GM18526 (cell line): ENCODE measurements at regions not wholly inside any gene's neighbourhood (a gene's known extent, or its start where the extent isn't known, plus 50 kb on each side); places are given as distances from the start of the nearest gene placed in this dataset.

ENCODE experiments used
- POLR2A ChIP-seq: IDR thresholded peaks from 3 replicates; pipeline ENCODE4 v1.6.1; 2011; ENCODE audit not compliant: insufficient read length; ENCODE audit errors: extremely low read depth

DNA sequence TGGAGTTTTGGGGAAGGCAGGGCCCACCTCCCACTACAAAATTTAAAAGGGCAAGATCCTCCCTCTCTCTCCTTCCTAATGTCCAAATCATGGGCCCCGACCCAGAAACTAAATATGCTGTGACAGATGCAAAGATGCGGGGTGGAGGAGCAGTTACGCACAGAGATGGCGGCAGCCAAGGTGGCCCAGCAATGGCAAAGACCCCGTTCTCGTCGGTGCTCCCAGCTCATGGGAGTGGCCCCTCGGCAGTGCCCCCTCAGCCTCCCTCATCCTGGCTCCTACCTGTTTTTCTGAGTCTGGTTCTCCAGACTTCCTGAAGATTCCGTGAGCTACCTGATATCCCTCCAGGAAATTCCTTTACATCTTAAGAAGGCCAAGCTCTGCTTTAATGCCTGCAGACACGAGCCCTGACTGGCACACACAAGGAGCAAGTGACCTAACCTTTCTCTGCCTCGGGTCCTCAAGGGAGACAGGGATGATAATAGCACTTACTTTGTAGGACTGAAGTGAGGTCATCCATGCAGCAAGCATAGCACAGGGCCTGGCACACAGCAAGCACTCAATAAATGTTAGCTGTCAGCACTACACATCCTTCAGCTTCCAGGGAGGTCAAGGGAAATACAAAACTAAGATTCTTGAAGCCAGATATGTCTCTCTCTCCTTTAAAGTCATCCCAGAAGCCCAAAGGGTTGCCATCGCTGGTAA lies 103.5 kb downstream of the LSM3 start:
- no peak for TF ChIP-seq POLR2A

- TF ChIP-seq POLR2A, result no peak
These were observed 104.1 kb downstream of the LSM3 start for GRCh38 chr3:14282706-14283075.

- TF ChIP-seq POLR2A, result no peak
These were observed 104.6 kb downstream of the LSM3 start for GRCh38 chr3:14283092-14283812.

DNA sequence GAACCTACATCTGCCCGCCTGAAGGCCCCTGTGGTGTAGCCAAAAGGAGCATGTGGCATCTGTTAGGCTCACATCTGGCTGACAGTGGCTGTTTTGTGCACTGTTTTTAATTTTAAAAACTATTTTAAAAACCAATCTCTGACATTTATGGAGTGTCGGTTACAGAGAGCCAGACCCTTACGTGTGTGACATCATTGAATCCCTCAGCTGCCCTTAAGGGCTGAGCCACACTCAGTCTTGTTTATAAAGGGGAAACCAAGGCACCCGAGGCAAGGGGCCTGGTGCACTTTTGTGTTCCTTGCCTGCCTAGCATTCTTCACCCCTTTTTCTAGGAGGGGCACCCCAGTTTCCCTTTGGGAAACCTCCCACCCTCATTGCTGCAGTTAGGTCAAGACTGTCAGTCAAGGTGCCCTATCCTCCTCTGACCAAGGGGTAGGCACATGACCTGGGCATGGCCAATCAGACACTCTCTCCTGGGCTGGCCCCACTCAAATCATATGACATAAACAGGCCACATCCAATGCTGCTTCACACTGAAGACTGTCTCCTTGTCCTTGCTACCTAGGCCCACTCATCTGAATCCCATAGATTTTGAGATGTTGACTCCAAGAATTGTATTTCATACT lies 105.3 kb downstream of the LSM3 start:
- TF ChIP-seq POLR2A, result no peak

DNA sequence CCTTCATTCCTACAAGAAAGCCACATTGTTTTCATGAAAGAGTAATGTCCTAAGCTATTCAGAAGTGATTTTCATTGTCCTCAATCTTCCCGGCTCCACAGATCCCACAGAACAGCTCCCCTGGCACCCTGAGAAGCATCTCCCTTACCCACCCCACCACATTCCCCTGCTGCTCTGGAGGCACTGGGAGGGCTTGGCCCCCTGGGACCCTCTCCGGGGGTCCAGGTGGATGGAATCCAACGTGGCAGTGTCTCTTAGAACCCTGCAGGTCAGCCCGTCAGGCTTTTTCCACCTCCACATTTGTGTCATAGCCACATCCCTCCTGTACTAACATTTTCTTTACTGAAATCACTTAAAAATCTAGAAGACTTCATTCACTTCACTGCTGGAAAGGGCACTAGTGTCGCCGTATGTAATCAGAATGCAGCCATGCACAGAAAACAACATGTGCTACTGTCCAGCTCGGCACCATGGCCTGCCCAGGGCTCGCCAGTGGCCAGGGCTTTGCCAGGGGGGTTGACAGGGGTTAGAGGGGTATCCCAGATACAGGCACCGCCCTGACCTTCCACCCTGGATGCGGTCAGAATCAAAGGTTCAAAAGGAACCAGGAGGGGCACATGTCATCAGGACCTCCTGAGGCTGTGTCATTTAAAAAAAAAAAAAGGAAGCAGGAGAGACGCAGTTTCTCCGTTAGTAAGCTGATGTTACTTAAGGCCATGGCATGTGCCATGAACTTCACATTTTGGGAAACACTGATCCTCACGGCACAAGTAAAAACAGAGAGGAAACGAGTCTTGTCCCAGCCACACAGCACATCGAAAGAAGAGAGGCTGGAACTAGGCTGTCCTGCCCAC lies 106.3 kb downstream of the LSM3 start:
- TF ChIP-seq POLR2A, result no peak

GRCh38 chr3:14285548-14285925 lies 106.9 kb downstream of the LSM3 start:
- no peak for TF ChIP-seq POLR2A

DNA sequence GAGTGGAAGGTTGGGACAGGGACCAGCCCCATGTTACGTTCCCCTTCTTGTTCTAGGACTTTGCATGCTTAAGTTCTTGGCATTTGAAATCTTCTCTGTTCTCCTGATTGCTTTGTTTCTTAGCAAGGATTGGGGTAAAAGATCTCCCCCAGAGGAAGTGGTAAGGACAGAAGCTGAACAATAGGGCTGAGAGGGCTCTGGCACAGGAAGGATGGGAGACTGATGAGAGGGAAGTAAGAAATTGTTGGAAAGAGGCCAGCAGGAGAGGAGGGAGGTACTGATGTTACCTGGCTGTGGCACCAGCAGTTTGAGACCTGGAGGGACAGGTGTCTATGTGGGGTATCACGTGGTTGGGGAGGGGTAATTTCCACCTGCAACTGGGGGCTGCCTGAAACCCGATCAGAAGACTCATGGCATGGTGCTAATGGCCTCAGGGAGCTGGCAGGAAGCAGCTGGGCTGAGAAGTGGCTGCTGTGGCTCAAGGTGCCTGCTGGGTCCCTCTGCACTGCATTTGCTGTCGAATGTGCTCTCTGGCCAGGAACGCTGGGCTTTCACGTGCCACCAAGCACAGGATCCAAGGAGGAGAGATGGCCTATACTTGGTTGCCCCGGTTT lies 108.4 kb downstream of the LSM3 start:
- no peak for TF ChIP-seq POLR2A

GRCh38 chr3:14288177-14288788 lies 109.7 kb downstream of the LSM3 start:
- no peak for TF ChIP-seq POLR2A

GRCh38 chr3:14288833-14289451 lies 110.3 kb downstream of the LSM3 start:
- no peak for TF ChIP-seq POLR2A

DNA sequence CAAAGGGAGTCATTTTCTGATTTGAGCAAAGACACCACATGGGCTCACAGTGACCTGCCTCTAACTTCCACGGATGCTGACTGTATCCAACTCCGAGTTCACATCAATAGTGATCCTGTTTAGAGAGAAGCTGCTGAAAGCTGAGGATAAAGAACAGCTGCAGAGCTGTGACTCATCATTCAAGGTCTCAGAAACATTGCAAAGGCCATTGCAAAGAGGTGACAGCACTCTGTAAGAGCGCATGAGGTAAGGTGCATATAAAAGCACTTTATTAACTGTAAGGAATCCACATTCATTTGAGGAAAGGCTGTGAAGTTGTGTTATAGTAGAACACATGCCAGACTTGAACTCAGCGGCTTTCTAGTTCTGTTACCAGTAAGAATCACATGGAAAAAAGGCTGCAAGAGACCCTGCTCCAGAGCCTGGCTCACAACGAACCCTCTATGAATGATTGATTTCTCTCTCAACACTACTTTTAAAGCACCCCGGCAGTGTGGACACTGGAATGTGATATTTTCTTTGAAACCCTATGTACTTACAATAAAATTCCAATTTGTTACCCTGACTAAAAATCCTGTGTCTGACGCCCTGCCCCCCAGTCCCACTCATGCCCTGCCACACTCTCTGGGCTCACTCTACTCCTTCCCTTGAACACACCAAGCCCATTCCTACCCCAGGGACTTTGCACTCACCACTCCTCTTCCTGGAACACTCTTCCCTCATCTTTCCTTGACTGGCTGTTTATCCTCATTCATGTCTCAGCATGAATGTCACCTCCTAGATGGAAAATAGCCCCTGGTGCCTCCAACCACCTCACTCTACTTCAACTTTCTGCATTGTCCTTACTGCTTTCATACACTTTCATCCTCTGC lies 111.2 kb downstream of the LSM3 start:
- no peak for TF ChIP-seq POLR2A

- no peak for TF ChIP-seq POLR2A
These were observed 111.6 kb upstream of the SLC6A6 start for GRCh38 chr3:14290631-14291385.

DNA sequence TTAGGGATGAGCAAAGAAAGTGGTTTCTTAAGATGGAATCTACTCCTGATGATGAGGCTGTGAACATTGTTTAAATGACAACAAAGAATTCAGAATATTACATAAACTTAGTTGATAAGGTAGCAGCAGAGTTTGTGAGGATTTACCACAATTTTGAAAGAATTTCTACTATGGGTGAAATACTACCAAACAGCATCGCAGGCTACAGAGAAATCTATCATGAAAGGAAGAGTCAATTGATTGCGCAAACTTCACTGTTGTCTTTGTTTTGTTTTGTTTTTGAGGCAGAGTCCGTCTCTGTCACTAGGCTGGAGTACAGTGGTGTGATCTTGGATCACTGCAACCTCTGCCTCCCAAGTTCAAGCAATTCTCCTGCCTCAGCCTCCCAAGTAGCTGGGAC lies 107.4 kb upstream of the SLC6A6 start:
- TF ChIP-seq POLR2A, result no peak

DNA sequence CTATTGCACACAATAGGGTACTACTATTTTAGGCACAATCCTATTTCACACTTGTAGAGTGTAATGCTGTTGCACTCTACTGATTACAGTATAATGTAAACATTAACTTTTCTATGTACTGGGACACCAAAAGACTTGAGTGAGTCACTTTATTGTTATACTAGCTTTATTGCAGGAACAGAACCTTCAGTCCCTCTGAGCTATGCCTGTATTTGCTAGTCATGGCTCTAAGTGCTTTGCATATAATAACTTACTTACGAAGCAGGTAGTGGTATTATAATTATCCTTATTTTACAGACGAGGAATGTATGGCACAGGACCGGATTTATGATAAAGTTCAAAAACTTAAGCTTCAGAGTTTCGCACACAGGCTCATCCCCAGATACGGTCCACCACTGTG lies 106.6 kb upstream of the SLC6A6 start:
- no peak for TF ChIP-seq POLR2A

- TF ChIP-seq POLR2A, result no peak
These were observed 105.1 kb upstream of the SLC6A6 start for GRCh38 chr3:14297305-14297704.
